A549 (cell line): ENCODE measurements at regions not wholly inside any gene's neighbourhood (a gene's known extent, or its start where the extent isn't known, plus 50 kb on each side); places are given as distances from the start of the nearest gene placed in this dataset.

Source experiments
- ATAC-seq, 2 experiments: fragments of 200-7000 bp in 1 of 2; fragments of >200 bp in 1 of 2; cut with Nextera tagmentation in 1 of 2; cut with Tn5 transposase in 1 of 2; 3 replicates each; pipeline versions ENCODE4 v1.8.0 to v1.9.1; 2018 to 2020; ENCODE audit warnings: mild to moderate bottlenecking in 1 of 2, moderate library complexity in 1 of 2
- CTCF ChIA-PET: fragments of 300-600 bp; sonication (Branson Sonifier 250); formaldehyde crosslinking; extraction: SDS; loops from one replicate; lab custom pipeline; 2021; ENCODE audit warnings: antibody characterized with exemption, inconsistent platforms; lab: Yijun Ruan, JAX
- POLR2A ChIA-PET: fragments of 350-600 bp; formaldehyde crosslinking; extraction: SDS; loops from one replicate; lab custom pipeline; 2021; ENCODE audit warnings: antibody characterized with exemption, inconsistent platforms; lab: Yijun Ruan, JAX
- DNase-seq, 2 experiments: peaks; one replicate each; pipeline versions ENCODE4 v3.0.0 to v3.0.0-alpha.2; 2011 to 2016; ENCODE audit warnings: low read depth in 1 of 2, low spot score in 1 of 2
- FAIRE-seq: peaks from 2 replicates; lab custom pipeline; 2011; peaks lifted over from hg19 to GRCh38; lab: Jason Lieb, UNC
- H3K27ac ChIP-seq, 2 experiments: fragments of >200 bp; sonication (Bioruptor Twin); formaldehyde crosslinking; 3 replicates each; pipeline ENCODE4 v1.5.1; 2016 to 2017
- H3K4me1 ChIP-seq: fragments of >200 bp; sonication (Bioruptor Twin); formaldehyde crosslinking; 3 replicates; pipeline ENCODE4 v1.6.1; 2016
- H3K4me2 ChIP-seq: fragments of >200 bp; sonication (Bioruptor Twin); formaldehyde crosslinking; 3 replicates; pipeline ENCODE4 v1.6.1; 2016
- H3K4me3 ChIP-seq: fragments of >200 bp; sonication (Bioruptor Twin); formaldehyde crosslinking; 3 replicates; pipeline ENCODE4 v1.5.1; 2016
- H3K9me3 ChIP-seq: fragments of >200 bp; sonication (Bioruptor Twin); formaldehyde crosslinking; 3 replicates; pipeline ENCODE4 v1.6.1; 2016
- BHLHE40 ChIP-seq: IDR thresholded peaks from 2 replicates; pipeline ENCODE4 v1.6.1; 2012; ENCODE audit warnings: low read depth, low read length, inconsistent platforms
- CBX8 ChIP-seq: fragments of 200-600 bp; sonication (generic); IDR thresholded peaks from 2 replicates; pipeline ENCODE4 v1.6.1; 2016
- CHD2 ChIP-seq: fragments of 150-350 bp; IDR thresholded peaks from 2 replicates; pipeline ENCODE4 v1.6.1; 2014; ENCODE audit warnings: low read length; ENCODE audit not compliant: partially characterized antibody
- EP300 ChIP-seq, 2 experiments: fragments of >200 bp; sonication (Bioruptor Twin); formaldehyde crosslinking; IDR thresholded peaks; 2 replicates in 1 of 2; 3 replicates in 1 of 2; pipeline ENCODE4 v1.6.1; 2016 to 2017
- FOSB ChIP-seq: fragments of 250-450 bp; sonication (Bioruptor Pico); IDR thresholded peaks from 2 replicates; pipeline ENCODE4 v1.5.0; 2020; ENCODE audit warnings: mild to moderate bottlenecking, moderate library complexity
- FOSL2 ChIP-seq, 2 experiments: fragments of 450-650 bp in 1 of 2; fragments of >200 bp in 1 of 2; sonication (Bioruptor Twin) in 1 of 2; formaldehyde crosslinking; IDR thresholded peaks; 2 replicates each; pipeline versions ENCODE4 v1.5.0 to v1.6.1; 2016 to 2020; ENCODE audit warnings: mild to moderate bottlenecking in 1 of 2, moderate library complexity in 1 of 2
- GATA3 ChIP-seq: IDR thresholded peaks from 2 replicates; pipeline ENCODE4 v1.6.1; 2012; ENCODE audit warnings: borderline replicate concordance
- NPAS2 ChIP-seq: fragments of 250-450 bp; sonication (Bioruptor Pico); IDR thresholded peaks from 2 replicates; pipeline ENCODE4 v1.8.0; 2022; ENCODE audit warnings: mild to moderate bottlenecking, moderate library complexity, borderline replicate concordance
- RAD21 ChIP-seq, 2 experiments: fragments of >200 bp in 1 of 2; sonication (Bioruptor Twin) in 1 of 2; formaldehyde crosslinking in 1 of 2; IDR thresholded peaks in 1 of 2; conservative IDR thresholded peaks in 1 of 2; 2 replicates in 1 of 2; 3 replicates in 1 of 2; pipeline ENCODE4 v1.6.1; 2012 to 2018; ENCODE audit warnings: inconsistent platforms in 1 of 2
- RARB ChIP-seq: fragments of 250-450 bp; sonication (Bioruptor Pico); IDR thresholded peaks from 2 replicates; pipeline ENCODE4 v1.8.0; 2021; ENCODE audit warnings: mild to moderate bottlenecking, moderate library complexity
- RNF2 ChIP-seq: fragments of 200-600 bp; sonication (generic); IDR thresholded peaks from 2 replicates; pipeline ENCODE4 v1.6.1; 2016; ENCODE audit warnings: low read depth, mild to moderate bottlenecking, antibody characterized with exemption, moderate library complexity, borderline replicate concordance
- ZSCAN20 ChIP-seq: fragments of 250-450 bp; sonication (Bioruptor Pico); IDR thresholded peaks from 2 replicates; pipeline ENCODE4 v1.8.0; 2022; ENCODE audit warnings: mild to moderate bottlenecking, moderate library complexity
- WGBS: methylation state at CpG from one replicate; pipeline ENCODE4 v1.1.6; 2017; ENCODE audit errors: missing lambda C conversion rate; 5-methylcytosine and 5-hydroxymethylcytosine counted together
- TF ChIP-seq, protein P1 (sequence below): fragments of >200 bp; sonication (Bioruptor Twin); formaldehyde crosslinking; IDR thresholded peaks from 3 replicates; pipeline ENCODE4 v1.5.1; 2016
- TF ChIP-seq, protein P2 (sequence below): fragments of 200-600 bp; sonication (generic); IDR thresholded peaks from 2 replicates; pipeline ENCODE4 v1.6.1; 2016; ENCODE audit warnings: antibody characterized with exemption, mild to moderate bottlenecking, moderate library complexity

DNA sequence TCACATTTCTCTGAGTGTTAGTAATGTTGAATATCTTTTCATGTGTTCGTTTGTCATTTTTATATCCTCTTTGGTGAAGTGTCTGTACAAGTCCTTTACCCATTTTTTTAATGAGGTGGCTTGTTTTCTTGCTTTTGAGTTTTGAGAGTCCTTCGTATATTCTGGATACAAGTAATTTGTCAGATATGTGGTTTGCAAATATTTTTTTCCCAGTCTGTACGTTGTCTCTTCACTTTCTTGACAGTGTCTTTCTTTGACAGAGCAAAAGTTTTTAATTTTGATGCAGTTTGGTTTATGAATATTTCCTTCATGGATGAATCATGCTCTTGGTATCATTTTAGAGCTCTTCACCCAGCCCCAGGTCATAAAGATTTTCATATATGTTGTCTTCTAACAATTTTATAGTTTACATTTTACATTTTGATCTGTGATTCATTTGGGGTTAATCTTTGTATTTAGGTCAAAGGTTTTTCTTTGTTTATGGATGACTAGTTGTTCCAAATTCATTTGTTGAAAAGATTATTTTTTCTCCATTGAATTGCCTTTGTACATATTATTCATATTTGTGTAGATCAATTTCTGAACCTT, 152.5 kb downstream of the MRPL14 start:
- peaks cover 9% of the 10 kb centered on the region; the same call in 1 of the 3 replicates for H3K4me1 ChIP-seq
- no peak overlapping the region for H3K4me3 ChIP-seq
- ATAC-seq (no peak), FAIRE-seq (no peak)
- no peaks in the 10 kb centered on the region; the same call in 2 of the 3 replicates for H3K9me3 ChIP-seq
- no peak overlapping the region for H3K4me2 ChIP-seq
- POLR2A ChIA-PET, result no interaction called here
- TF ChIP-seq, protein P1, sequence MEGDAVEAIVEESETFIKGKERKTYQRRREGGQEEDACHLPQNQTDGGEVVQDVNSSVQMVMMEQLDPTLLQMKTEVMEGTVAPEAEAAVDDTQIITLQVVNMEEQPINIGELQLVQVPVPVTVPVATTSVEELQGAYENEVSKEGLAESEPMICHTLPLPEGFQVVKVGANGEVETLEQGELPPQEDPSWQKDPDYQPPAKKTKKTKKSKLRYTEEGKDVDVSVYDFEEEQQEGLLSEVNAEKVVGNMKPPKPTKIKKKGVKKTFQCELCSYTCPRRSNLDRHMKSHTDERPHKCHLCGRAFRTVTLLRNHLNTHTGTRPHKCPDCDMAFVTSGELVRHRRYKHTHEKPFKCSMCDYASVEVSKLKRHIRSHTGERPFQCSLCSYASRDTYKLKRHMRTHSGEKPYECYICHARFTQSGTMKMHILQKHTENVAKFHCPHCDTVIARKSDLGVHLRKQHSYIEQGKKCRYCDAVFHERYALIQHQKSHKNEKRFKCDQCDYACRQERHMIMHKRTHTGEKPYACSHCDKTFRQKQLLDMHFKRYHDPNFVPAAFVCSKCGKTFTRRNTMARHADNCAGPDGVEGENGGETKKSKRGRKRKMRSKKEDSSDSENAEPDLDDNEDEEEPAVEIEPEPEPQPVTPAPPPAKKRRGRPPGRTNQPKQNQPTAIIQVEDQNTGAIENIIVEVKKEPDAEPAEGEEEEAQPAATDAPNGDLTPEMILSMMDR, result no peak
- TF ChIP-seq FOSB, result no peak
- TF ChIP-seq, all 56 proteins: peak for 0
- 39% methylated on average over 3 of the region's 3 CpGs for WGBS
- no peak overlapping the region for H3K27ac ChIP-seq
- CTCF ChIA-PET, result no interaction called here
- no peak for DNase-seq

DNA sequence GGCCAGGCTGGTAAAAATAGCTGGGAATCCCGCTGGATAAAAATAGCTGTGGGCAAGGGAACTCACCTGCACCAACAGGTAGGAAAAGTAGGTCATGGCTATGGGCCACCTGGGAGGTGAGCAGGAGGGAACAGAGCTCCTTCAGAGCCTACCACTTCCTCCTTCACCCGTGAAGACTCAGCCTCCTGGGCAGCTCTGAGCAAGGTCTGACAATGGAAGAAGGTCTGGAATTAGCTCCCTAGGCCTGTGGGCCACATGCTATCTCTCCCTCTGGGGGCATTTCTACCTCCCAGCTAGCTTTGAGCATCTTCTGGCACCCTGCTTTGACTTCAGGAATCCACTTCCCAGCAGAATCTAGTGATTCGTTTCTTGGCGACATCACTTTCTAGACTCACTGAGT, 153.9 kb downstream of the MRPL14 start:
- FAIRE-seq, result no peak
- no peak overlapping the region for H3K4me2 ChIP-seq
- CTCF ChIA-PET, result interaction anchor here (1.2 to 1.4 kb wide), 2 partner anchors 11 to 13 kb away, joined by 3 read pairs; no protein-coding TSS in a partner anchor
- no peak overlapping the region for H3K27ac ChIP-seq
- H3K4me1 ChIP-seq, result peaks cover 9% of the 10 kb centered on the region; the same call in 1 of the 3 replicates
- TF ChIP-seq CHD2, result no peak
- H3K4me3 ChIP-seq, result no peak overlapping the region
- no peak for ATAC-seq
- POLR2A ChIA-PET, result no interaction called here
- DNase-seq, result no peak
- no peaks in the 10 kb centered on the region; the same call in 2 of the 3 replicates for H3K9me3 ChIP-seq
- WGBS, result 94% methylated on average over 4 of the region's 4 CpGs

DNA sequence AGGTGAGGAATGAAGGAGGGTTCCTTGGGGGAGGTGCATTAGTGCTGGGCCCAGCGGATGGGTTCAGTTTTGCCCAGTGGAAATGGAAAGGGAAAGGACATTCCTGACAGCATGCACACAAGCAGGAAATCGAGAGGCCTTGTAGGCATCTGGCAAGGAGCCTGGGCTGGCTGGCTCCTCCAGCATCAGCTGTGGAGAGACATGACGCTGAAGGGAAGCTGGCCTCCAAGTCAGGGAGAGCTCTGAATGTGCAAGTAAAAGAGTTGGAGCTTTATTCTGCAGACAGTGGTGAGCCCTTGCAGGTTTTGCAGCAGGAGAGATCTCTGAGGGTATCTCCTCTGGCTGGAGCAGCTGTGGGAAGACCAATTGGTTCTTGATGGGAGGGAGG, 154.3 kb downstream of the MRPL14 start:
- Histone ChIP-seq H3K27ac (no peak overlapping the region; a peak in 1 of 6 replicates), H3K4me1 (peaks cover 9% of the 10 kb centered on the region; the same call in 1 of the 3 replicates), H3K9me3 (no peaks in the 10 kb centered on the region; the same call in 2 of the 3 replicates), H3K4me3 (no peak overlapping the region)
- DNase-seq (no peak), FAIRE-seq (no peak), ATAC-seq (no peak)
- ChIA-PET CTCF (interaction anchor here (1.2 to 1.4 kb wide), 3 partner anchors 11 to 22 kb away, joined by 3 read pairs; no protein-coding TSS in a partner anchor), POLR2A (no interaction called here)
- WGBS, result 65% methylated on average over 3 of the region's 3 CpGs
- TF ChIP-seq FOSB, result no peak
- no peak for TF ChIP-seq EP300 (IDR thresholded peaks at IDR 0.05)
- no peak for TF ChIP-seq RNF2
- no peak for TF ChIP-seq CBX8
- no peak for TF ChIP-seq GATA3
- TF ChIP-seq ZSCAN20, result no peak
- no peak for TF ChIP-seq FOSL2 (IDR thresholded peaks at IDR 0.05)
- TF ChIP-seq FOSL2 (CRISPR knock-in tag; IDR thresholded peaks at IDR 0.05), result no peak
- no peak for TF ChIP-seq BHLHE40
- TF ChIP-seq, all 56 proteins: peak for 0
- no peak overlapping the region for H3K4me2 ChIP-seq

DNA sequence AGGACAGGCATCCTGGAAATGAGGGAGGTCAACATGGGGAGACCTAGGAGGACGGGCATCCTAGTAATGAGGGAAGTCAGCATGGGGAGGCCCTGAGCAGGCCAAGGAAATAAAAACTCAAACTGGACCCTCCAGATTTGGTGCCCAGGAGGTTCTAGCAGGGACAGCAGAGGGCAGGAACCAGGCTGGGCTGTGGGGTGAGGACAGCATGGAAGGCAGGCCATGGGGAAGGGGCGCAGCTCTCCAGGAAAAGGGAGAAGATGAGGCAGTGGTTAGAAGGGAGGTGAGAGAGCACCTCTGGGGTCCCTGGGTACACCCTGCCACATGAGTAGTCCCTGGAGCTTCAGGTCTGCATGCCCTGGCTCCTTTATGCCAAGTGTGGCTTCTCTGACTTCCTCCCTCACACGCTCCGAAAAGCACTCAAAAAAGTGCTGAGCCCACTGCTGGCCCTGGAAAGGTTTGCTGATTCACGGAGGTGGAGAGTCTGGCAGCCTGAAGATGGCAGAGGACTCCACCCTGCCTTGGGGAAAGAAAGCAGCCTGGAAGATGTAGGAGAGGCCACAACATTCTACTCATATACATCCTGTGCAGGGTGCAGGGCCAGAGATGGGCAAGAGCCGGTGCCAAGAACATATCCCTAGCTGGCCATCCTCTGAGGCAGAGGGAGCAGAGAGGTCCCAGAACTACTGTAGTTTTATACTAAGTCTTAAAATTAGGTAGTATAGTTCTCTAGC, 154.9 kb downstream of the MRPL14 start:
- ChIA-PET POLR2A (no interaction called here), CTCF (interaction anchor here (0.9 to 1.4 kb wide), 3 partner anchors 14 to 155 kb away, joined by 3 read pairs; no protein-coding TSS in a partner anchor)
- DNase-seq (no peak), ATAC-seq (no peak; a peak in 1 of 6 replicates)
- TF ChIP-seq RARB (CRISPR knock-in tag), result no peak
- TF ChIP-seq NPAS2 (CRISPR knock-in tag), result no peak
- TF ChIP-seq RNF2, result no peak
- TF ChIP-seq RAD21 (conservative IDR thresholded peaks at IDR 0.05 in 1 of 2, IDR thresholded peaks at IDR 0.05 in 1 of 2), result no peak
- TF ChIP-seq, protein P2, sequence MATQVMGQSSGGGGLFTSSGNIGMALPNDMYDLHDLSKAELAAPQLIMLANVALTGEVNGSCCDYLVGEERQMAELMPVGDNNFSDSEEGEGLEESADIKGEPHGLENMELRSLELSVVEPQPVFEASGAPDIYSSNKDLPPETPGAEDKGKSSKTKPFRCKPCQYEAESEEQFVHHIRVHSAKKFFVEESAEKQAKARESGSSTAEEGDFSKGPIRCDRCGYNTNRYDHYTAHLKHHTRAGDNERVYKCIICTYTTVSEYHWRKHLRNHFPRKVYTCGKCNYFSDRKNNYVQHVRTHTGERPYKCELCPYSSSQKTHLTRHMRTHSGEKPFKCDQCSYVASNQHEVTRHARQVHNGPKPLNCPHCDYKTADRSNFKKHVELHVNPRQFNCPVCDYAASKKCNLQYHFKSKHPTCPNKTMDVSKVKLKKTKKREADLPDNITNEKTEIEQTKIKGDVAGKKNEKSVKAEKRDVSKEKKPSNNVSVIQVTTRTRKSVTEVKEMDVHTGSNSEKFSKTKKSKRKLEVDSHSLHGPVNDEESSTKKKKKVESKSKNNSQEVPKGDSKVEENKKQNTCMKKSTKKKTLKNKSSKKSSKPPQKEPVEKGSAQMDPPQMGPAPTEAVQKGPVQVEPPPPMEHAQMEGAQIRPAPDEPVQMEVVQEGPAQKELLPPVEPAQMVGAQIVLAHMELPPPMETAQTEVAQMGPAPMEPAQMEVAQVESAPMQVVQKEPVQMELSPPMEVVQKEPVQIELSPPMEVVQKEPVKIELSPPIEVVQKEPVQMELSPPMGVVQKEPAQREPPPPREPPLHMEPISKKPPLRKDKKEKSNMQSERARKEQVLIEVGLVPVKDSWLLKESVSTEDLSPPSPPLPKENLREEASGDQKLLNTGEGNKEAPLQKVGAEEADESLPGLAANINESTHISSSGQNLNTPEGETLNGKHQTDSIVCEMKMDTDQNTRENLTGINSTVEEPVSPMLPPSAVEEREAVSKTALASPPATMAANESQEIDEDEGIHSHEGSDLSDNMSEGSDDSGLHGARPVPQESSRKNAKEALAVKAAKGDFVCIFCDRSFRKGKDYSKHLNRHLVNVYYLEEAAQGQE, result no peak
- TF ChIP-seq, all 56 proteins: peak for 0
- Histone ChIP-seq H3K4me2 (no peak overlapping the region), H3K4me1 (peaks cover 9% of the 10 kb centered on the region; the same call in 1 of the 3 replicates), H3K27ac (peak overlapping the region in 1 of 2 experiments; percentile 33; a peak in 1 of 6 replicates), H3K4me3 (no peak overlapping the region), H3K9me3 (no peaks in the 10 kb centered on the region; the same call in 2 of the 3 replicates)
- no peak for FAIRE-seq
- WGBS, result 87% methylated on average over 4 of the region's 6 CpGs
